ENCODE measurements at regions not wholly inside any gene's neighbourhood (a gene's known extent, or its start where the extent isn't known, plus 50 kb on each side); places are given as distances from the start of the nearest gene placed in this dataset.

GRCh38 chr12:132406493-132407450, 77.4 kb upstream of the GALNT9 start:
- no peak for DNase-seq

GRCh38 chr12:132405742-132406251, 76.4 kb upstream of the GALNT9 start:
- DNase-seq: no peak

- no peak for DNase-seq
Measured at GRCh38 chr12:132404951-132405741, 75.8 kb upstream of the GALNT9 start.

- DNase-seq: no peak
Measured at GRCh38 chr12:132404435-132404855, 75.1 kb upstream of the GALNT9 start.

- DNase-seq: no peak
Measured at GRCh38 chr12:132403636-132404434, 74.4 kb upstream of the GALNT9 start.

GRCh38 chr12:132402831-132403416, 73.5 kb upstream of the GALNT9 start:
- DNase-seq: no peak

GRCh38 chr12:132401982-132402381, 72.6 kb upstream of the GALNT9 start:
- no peak for DNase-seq

- DNase-seq: no peak
Measured at GRCh38 chr12:132400011-132400641, 70.7 kb upstream of the GALNT9 start.

- DNase-seq: no peak
Measured at GRCh38 chr12:132399092-132400010, 70.0 kb upstream of the GALNT9 start.

- DNase-seq: no peak
Measured at GRCh38 chr12:132398386-132398991, 69.1 kb upstream of the GALNT9 start.

GRCh38 chr12:132397934-132398385, 68.6 kb upstream of the GALNT9 start:
- no peak for DNase-seq

- no peak for DNase-seq
Measured at GRCh38 chr12:132397152-132397933, 68.0 kb upstream of the GALNT9 start.

GRCh38 chr12:132396657-132397056, 67.3 kb upstream of the GALNT9 start:
- no peak for DNase-seq

GRCh38 chr12:132395908-132396305, 66.5 kb upstream of the GALNT9 start:
- DNase-seq: no peak

- no peak for DNase-seq
Measured at GRCh38 chr12:132395192-132395907, 66.0 kb upstream of the GALNT9 start.

- no peak for DNase-seq
Measured at GRCh38 chr12:132393991-132394949, 64.9 kb upstream of the GALNT9 start.

GRCh38 chr12:132393245-132393795, 63.9 kb upstream of the GALNT9 start:
- no peak for DNase-seq
